HG02642 (cell line): ENCODE measurements at regions not wholly inside any gene's neighbourhood (a gene's known extent, or its start where the extent isn't known, plus 50 kb on each side); places are given as distances from the start of the nearest gene placed in this dataset.
A peak's percentile ranks its signal among the peaks of the same experiment; 100 is the strongest.
"Not testable (repeated sequence)": the region's sequence is repeated elsewhere in the genome, so short reads cannot be mapped to it uniquely, and the experiment has no call there.

Experiments
- ATAC-seq: cut with Tn5 transposase; IDR thresholded peaks from one replicate; pipeline ENCODE4 v1.9.1; 2021; ENCODE audit warnings: mild to moderate bottlenecking; ENCODE audit not compliant: unreplicated experiment, poor library complexity

- no peak for ATAC-seq
Observed at GRCh38 chr20:19024296-19025035, 188.0 kb upstream of the SLC24A3 start.

DNA sequence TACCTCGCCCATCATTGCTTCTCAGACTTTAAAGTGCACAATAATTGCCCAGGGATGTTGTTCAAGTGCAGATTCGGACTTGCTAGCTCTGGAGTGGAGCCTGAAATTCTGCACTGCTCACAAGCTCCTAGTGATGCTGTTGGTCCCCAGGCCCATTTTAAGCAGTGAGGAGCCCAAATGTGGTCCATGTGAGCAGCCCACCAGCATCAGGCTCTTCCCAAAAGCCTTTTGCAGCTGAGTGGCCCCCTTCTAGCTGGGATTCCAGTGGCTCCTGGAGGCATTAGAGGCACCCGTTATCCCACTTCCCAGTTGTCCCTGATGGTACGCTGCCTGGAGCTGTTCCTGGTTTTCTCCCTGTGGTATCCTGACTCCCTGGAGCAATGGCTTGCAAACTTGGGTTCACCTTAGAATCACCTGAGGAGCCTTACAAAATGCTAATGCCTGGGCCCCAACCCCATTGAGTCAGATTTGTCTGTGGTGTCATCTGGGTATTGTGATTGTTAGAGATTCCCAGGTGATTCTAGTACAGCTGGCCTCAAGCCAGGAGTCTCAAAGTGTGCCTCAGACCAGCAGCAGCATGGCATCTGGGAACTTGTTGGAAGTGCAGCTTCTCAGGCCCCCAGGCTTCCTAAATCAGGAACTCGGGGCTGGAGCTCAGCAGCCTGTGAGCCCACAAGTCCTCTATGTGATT, 186.9 kb upstream of the SLC24A3 start:
- peak; percentile 23 for ATAC-seq

- ATAC-seq = peak; percentile 80
Observed at GRCh38 chr20:19026121-19026878, 186.1 kb upstream of the SLC24A3 start.

- ATAC-seq = no peak
Observed at GRCh38 chr20:19026901-19027644, 185.4 kb upstream of the SLC24A3 start.

DNA sequence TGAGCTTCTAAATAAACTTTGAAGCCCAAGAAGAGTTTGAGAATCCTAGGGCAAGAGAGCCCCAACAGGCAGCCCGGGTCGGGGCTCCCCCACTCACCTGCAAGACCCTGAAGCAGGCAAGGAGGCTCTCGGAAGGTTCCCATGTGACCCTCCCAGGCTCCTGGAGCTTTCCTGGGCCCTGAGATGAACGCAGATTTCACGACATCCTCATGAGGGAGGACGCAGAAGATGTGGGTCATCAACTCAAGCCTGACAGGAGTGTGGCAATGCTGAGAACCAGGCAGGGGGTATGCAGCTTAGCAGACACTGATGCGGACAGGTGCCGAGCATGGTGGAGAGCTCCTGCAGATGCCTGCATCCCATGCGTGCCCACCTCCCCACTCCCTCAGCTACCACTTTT, 184.5 kb upstream of the SLC24A3 start:
- ATAC-seq = no peak

DNA sequence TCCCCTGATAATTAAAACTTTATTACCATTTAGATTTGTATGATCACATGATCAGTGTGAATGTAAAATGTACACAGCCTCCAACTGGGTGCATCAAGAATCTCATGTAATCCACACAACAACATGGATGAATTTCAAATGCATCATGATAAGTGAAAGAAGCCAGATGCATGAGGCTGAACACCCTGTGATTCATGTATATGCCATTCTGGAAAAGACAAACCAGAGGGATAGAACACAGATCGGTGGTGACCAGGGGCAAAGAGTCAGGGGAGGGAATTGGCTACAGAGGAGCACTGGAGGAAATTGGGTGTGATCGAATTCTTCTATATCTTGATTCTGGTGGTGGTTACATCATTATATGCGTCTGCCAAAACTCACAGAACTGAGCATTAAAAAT, 170.7 kb upstream of the SLC24A3 start:
- ATAC-seq = no peak

GRCh38 chr20:19045371-19045770, 167.1 kb upstream of the SLC24A3 start:
- ATAC-seq = no peak

GRCh38 chr20:19047040-19047950, 165.1 kb upstream of the SLC24A3 start:
- ATAC-seq = no peak

- no peak for ATAC-seq
Observed at GRCh38 chr20:19047951-19048296, 164.5 kb upstream of the SLC24A3 start.

GRCh38 chr20:19048995-19049501, 163.4 kb upstream of the SLC24A3 start:
- no peak for ATAC-seq

DNA sequence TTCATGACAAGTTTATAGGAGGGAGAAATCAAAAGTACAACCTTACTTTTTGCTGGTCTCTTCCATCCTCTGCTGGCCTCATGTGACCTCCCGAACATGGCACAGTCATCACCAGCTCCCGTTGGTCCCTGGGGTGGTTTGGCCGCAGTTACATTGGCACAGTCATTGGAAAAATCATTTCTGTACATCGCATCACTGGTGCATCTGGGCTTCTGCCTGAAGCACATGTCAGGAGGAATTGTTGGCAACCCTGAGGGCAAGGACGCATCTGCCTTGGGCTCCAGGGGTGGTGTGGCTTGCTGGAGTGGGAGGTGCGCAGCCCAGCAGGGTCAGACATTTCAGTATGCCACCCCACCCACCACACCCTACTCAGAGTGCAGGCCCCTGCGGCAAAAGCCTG, 162.9 kb upstream of the SLC24A3 start:
- no peak for ATAC-seq

DNA sequence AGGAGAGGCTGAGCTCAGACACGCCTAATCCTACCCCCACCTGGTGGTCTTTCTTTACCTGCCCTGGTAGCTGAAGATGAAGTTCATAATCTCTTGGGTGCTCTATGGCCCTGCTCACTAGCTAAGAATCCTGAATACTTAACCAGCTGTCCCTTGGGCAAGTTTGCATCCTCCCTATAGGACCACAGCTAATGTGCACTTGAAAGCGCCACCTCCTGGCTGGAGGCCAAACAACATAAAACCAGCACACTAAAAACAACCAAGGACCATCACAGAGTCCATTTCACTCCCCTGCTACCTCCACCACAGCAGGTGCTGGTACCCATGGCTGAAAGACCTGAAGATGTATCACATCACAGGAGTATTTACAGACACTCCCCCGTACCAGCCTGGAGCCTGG, 155.5 kb upstream of the SLC24A3 start:
- ATAC-seq = no peak

GRCh38 chr20:19064788-19065187, 147.7 kb upstream of the SLC24A3 start:
- not testable (repeated sequence) for ATAC-seq

- ATAC-seq = no peak
Observed at GRCh38 chr20:19067986-19068385, 144.5 kb upstream of the SLC24A3 start.

- ATAC-seq = no peak
Observed at GRCh38 chr20:19070026-19070425, 142.4 kb upstream of the SLC24A3 start.

DNA sequence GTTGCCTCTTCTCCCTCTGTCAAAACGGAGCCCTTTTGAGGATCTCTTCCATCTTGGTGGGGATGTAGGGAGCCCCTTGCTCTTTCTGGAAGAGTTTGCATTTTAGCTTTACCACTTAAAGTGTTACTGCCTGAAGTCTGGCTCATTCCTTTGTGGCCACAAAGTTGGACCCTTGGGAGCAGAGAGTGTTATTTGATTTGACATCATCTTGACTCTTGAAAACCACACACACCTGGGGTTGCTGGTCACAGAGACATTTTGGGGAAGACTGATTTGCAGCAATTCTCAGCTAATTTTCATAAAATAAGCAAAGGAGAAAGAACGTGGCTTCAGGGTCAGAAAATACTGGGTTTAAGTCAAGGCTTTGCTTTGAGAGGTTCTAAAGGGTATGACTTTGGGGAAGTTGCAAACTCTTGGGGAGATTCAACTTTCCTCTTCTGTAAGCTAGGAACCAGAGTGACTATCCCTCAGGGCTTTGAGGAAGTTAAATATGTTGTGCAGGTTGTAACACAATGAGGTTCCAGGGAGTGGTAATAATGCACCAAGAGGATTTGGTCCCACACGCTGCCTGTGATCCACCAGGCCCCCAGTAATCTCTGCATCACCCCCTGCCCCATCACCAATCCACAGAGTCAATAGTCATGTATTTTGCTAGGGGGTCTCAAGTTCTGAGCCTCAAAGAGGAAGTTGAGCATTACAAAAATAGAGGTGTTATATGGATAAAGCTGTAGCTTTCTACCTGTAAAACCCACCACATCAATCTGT, 141.6 kb upstream of the SLC24A3 start:
- ATAC-seq = peak; percentile 46

GRCh38 chr20:19071446-19071725, 141.1 kb upstream of the SLC24A3 start:
- peak; percentile 42 for ATAC-seq

DNA sequence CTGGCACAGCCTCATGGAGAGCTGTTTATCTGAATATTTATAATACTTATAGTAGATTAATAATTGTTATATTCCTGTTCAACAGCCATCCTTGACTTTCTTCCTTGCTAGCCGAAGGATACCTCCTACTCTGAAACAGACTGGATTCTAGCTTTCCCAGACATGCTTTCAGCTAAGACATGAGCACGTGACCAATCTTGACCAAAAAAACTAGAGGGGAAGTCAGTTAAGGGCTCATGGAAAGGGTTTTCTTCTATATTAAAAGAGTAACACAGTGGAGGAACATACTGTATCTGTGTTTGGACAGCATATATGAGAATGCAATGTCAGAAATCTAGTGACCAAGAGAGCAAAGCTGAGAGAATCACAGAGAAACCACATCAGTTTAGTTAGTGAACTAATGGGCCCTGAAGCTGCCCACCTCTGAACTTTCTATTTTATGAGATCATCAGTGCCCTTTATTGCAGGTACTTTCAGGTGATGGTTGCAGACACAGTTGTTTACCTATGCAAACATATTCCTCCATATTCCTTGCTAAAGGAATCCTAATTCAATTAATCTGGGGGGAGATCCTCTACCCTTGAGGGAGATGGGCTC, 140.4 kb upstream of the SLC24A3 start:
- no peak for ATAC-seq

DNA sequence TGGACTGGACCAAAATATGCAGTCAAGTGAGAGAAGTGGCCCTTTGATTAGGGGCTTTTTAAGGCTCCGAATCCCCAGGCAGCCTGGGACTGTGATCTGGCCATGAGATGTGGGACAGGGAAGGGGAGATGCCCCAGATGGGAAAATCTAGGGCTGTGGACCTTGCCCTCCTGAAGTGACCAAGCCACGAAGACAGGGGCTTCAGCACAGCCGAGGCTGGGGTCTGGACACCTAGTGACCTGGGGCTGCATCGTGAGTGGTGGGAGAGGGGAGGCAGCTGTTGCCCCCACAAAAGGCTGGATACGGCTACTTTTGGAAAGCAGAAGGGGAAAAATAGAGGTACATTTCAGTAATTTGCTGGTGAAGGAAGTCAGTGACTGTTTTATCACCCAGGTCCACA, 139.5 kb upstream of the SLC24A3 start:
- no peak for ATAC-seq
